GM19468 (cell line): ENCODE measurements at regions not wholly inside any gene's neighbourhood (a gene's known extent, or its start where the extent isn't known, plus 50 kb on each side); places are given as distances from the start of the nearest gene placed in this dataset.
"Not testable (repeated sequence)": the region's sequence is repeated elsewhere in the genome, so short reads cannot be mapped to it uniquely, and the experiment has no call there.

ENCODE experiments used
- ATAC-seq: cut with Tn5 transposase; IDR thresholded peaks from one replicate; pipeline ENCODE4 v1.9.1; 2021; ENCODE audit warnings: mild to moderate bottlenecking, moderate library complexity, moderate number of reproducible peaks; ENCODE audit not compliant: unreplicated experiment; ENCODE audit errors: extremely low read depth

DNA sequence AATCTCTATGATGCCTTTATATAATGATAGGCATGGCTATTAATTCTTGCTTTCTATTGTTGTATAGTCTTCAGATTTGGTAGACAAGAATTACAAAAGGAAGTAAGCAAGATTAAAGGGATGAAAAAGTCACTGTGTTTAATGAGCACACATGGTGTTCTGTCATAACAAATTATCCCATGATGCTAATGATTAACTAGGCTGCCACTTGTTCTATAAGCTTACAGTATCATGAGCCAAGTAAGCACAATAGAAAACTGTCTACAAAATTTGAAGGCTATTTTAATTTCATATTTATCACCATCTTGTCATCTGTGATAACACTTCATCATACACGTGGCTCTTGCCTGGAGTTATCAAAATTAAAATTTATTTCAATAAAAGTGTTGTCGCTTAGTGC lies 466.7 kb downstream of the GASK1B start:
- ATAC-seq, result no peak

DNA sequence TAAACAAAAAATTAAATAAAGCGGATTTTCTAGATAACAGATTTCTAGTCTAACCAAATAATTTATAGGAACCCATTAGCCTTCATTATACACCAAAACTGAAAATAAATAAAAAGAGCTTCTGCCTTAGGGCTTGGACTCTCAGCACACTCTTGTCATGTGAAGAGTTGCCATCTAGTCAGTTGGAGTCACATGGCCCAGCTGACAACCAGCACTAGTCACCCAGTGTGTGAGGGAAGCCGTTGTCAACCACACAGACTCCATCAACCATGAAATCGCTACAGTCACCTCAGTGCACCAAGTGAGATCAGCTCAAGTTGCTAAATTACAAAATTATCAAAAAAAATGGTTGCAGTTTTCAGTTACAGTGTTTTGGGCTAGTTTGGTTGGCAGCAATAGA lies 470.0 kb downstream of the GASK1B start:
- ATAC-seq, result no peak

DNA sequence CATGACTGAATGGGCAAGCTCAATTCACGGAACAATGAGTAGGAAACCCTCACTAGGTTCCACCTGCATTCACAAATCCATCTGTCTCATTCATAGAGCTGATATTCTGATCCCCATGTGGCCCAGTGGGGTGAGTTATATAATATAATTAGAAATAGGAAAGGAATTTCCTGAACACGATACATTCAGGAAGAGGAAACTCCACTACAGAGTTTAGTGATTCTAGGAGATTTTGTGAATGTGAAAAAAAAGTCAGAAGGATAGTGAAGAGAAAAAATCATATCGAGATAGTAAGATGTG lies 471.2 kb downstream of the GASK1B start:
- no peak for ATAC-seq

DNA sequence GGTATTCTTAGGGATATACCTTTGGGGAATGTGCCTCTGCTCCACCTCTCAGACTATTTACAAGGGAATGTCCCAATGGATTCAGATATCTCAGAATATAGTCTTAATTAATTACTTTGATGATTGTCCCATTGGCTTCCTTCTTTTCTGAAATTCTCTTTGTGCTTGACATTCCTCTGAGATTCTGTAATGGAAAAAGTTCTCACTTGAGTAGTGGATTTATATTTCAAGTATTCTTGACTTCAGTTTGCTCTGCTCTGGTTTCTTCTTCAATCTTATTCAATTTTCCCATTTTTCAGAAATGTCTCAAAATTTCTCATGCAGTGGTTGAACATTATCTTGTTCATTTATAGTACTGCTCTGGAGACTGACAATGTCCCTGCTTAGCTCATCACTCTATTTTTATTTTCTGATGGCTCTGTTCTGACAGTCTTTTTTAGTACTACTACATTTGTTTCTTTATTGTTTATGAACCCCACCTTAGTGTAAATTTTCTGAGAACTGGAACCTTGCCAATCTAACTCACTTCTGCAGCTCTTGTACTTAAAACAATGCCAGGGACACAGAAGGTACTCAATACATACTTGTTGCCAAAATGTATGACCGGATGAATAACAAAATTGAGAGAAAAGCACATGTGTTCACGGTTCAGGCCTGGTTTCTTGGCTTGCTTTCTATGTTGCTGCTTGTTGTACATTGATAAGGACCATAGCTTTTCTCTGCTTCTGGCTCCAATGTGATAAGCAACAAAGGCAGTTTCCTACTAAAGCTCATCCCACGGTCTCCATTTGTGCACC lies 471.7 kb downstream of the GASK1B start:
- ATAC-seq, result no peak

DNA sequence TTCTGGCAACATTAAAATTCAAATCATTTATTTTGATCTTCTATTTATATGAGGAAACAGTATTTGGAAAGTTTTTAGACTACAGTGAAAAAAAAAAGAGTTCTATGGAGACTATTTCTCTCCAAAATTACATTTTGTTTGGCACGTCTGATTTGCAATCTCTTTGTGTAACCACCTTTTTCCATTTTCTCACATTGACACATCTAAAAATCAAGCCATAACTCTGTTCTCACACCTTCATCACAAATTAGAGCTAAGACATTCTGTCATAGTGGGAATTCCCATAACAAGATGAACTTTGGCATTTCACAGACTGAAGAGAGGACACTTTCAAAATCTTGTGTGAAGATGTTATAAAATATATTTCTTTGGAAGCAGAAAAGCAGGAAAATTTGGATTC lies 468.9 kb downstream of the GRIA2 start:
- no peak for ATAC-seq

DNA sequence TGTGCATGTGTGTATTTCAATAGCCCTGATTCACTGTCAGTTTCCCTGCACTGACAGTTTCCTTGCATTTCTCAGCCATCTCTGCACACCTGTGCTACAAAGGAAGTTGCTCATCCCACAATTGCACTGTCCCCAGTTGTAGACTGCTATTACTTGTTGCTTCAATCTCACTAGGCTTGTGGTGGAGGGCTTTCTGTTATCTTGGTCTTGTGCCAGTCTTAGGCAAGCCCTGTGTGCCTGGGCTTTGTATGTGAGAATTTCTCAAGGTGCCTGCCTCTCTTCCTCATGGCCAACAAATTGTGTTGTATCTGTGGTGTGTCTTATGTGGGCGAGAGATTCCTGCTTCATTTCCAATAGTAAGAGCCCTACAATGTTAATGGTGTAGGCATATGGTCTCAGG lies 467.4 kb downstream of the GRIA2 start:
- ATAC-seq, result no peak

DNA sequence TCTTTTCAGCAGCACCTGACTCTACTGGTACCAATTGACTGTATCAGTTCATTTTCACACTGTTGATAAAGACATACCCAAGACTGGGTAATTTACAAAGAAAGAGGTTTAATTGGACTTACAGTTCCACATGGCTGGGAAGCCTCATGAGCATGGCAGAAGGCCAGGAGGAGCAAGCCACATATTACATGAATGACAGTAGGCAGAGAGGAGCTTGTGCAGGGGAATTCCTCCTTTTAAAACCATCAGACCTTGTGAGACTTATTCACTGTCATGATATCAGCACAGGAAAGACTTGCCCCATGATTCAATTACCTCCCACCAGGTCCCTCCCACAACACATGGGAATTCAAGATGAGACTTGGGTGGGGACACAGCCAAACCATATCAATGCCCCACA lies 458.8 kb downstream of the GRIA2 start:
- ATAC-seq, result not testable (repeated sequence)

DNA sequence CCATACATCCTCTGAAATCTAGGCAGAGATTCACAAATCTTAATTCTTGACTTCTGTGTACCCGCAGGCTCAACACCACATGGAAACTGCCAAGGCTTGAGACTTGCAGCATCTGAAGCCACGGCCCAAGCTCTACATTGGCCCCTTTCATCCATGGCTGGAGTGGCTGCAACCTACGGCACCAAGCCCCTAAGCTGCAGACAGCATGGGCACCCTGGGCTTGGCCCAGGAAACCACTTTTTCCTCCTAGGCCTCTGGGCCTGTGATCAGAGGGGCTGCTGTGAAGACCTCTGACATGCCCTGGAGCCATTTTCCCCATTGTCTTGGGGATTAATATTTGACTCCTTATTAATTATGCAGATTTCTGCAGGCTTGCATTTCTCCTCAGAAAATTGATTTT lies 457.9 kb downstream of the GRIA2 start:
- no peak for ATAC-seq

DNA sequence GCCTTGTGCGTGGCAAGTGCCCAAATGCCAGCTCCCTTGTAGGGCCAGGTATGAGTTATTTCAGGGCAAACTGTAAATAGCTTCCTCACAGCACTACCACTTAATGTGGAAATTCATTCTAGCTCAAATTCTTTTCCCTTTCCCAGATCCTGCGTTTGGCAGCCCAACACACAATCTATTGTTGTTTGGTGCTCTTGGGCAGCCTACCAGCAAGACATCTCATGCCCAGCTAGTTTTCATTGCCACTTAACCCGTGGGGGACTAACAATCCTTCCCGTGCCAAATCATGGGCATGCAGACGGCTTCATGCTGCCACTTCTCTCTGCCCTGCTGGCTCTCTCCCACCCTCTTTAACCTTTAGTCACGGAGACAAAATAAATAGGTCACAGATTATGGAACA lies 454.2 kb downstream of the GRIA2 start:
- no peak for ATAC-seq

DNA sequence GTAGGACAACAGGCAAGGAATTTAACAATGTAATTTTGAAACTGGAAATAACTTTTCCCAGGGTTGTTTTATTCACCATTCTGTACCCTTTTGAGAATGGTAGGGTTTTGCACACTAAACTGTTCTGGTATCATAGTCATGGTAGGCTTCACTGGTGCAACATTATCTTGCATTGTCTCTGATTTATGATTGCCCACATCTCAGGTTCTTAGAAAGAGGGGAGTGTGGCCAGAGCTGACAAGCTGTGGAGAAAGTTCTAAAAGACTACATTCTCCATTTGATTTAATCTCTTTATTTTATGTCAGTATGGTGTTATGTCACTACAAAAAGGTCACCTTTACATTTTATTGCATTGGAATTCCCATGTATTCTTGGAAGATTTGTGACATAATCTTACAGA lies 447.3 kb downstream of the GRIA2 start:
- no peak for ATAC-seq

DNA sequence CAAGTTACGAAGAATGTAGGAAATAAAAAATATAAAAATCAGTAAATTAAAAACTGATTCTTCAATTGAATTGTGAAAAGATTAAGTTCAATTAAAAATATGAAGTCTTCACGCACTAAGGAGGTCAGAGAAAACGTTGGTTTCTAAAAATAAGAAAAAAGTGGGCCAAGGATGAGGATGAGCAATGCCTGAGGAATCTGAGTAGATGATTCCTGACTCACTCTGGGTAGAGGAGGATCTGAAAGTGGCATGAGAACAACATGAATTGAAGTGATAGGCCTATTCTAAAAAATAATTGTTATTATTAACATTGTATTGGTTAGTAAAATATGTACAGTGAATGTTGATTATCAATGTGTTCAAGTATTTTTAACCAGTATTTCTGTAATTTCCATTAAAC lies 444.2 kb downstream of the GRIA2 start:
- ATAC-seq, result no peak

DNA sequence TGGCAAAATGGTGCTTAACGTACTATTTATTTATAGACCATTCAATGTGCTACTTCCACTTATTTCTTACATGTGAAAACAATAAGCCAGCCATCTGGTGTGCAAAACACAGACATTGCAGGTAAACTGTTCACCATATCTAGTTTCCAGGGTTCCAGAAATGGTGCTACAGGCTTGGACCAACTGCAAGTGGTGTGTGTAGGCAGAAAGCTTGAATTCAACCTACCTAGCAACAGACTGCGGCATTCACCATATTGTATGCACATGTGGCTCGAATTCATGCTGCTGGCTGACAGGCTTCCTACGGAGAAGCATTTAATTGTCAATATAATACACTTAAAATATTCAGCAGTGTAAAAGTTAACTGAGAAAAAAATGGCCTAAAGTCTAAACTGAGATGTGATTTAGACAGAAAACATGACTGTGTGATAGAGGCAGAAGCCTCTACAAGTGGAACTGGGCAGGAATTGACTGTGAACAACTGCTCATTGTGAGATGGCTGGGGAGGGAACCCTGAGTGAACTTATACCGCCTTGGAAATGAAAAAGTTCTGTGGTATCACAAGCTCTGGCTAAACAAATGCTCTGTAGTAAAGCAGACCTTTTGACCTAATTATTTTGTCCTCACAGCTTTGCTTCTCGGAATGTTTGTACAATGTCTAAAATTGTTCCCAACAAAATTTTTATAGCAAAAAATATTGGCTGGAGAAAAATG lies 434.7 kb downstream of the GRIA2 start:
- ATAC-seq, result no peak

DNA sequence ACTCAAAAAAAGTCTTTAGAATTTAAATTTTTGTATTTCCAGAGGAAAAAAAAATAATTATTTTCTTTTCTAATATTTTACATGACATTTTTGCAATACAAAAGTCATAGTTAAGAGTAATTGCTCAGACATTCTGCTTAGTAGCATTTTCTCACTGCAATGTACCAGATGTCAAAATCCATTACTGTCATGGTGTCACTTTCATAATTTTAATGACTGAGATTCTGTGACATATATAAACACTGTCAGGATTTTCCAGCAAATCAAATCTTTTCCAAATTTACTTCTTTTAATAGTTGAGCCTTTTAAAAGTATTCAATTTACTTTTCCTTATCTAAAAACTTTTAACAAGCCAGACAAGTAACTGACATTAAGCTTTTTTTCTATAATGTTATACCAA lies 422.7 kb downstream of the GRIA2 start:
- ATAC-seq, result no peak

DNA sequence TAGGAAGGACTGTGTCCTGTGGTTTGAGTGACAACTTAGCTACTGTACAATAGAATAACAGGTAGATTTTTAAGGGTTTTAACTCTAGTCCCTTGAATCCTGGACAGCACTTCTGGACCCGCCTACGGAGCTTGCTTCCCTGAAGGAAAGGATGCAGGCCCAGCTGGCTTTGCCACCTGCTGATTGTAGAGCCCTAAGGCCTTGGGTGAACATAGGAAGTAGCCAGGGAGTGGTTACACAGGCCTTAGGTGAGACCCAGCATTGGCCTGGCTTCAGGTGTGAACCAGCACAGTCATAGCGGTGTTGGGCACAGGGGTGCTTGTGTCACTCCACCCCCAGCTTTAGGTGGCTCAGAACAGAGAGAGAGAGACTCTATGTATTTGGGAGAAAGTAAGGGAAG lies 413.5 kb downstream of the GRIA2 start:
- ATAC-seq, result no peak

DNA sequence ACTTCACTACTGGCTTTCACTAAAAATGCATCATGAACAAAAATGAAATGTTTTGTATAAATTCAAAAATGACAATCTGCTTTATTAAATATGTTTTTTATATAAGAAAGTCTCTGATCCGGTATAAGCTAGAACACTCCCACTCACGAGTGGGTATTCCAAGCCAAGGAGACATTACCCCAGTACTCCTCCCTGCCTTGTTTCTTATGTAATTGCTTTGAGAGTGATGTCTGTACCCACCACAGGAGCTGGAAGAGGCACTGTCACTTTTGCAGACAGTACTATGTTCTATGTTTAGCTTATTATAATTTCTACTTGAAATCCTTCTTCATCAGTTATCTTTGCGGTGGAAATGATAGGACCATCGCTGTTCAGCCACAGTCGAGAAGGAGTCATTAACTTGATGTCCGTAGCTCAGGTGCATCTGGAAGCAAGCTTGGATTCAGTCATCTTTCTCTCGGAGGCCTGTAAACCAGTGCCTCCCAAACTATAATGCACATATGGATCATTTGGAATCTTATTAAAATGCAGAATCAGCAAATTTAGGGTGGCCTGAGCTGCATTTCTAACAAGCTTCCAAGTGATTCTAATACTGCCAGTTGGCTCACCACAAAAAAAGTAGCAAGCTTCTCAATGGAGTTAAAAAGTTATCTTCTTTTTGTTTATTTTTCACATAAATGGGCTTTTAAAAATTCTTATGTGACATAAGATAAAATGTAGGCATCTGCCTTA lies 396.4 kb downstream of the GRIA2 start:
- no peak for ATAC-seq

DNA sequence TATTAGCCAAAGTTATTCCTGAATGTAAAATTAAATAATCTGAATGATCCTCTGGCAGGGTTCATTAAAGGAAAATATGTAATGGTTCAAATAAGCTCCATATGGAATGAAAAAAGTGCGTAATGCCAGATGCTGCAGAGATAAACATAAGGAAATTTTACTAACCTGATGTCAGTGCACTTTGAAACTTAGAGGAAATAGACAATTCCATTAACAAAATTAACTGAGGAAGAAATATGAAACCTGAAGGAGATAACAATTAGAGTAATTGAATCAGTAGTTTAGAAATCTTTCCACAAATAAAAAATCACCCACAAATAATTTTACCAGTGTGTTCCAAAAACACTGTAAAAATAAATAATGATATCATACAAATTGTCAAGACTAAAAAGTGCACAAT lies 387.5 kb downstream of the GRIA2 start:
- ATAC-seq, result no peak

DNA sequence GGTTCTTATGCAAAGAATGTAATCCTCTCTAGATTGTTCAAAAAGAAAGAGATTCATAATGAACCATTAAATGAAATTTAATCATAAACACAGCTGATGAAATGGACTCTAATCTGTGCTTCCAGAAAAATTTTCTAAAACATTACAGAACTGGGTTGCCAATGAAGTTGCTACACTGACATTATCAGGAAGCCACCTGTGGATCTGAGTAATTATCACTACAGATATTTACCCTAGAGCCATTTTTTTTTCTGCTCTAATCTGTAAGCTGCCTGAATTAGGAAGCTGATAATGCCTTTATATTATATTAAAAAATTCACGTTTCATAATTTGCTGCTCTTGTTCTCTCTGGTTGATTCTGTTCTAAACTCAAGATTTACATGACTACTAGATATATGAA lies 380.1 kb downstream of the GRIA2 start:
- ATAC-seq, result no peak

DNA sequence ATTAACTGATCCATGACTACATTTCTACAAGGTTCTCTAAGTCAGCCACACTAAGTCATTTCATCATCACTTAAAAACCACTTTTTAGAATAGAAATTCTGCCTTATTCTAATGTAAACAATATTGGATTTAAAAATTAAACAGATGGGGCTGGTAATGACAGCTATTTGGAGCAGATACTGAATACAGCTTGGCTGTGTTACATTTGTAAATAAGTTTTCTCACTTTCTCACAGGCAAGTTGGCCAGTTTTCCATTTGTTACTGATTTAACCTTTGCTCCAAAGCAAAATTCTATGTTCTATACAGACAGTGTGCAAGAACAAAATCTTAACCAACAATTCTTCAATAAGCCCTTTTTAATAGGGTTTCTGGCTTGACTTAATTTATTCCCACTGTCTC lies 370.7 kb downstream of the GRIA2 start:
- ATAC-seq, result no peak

DNA sequence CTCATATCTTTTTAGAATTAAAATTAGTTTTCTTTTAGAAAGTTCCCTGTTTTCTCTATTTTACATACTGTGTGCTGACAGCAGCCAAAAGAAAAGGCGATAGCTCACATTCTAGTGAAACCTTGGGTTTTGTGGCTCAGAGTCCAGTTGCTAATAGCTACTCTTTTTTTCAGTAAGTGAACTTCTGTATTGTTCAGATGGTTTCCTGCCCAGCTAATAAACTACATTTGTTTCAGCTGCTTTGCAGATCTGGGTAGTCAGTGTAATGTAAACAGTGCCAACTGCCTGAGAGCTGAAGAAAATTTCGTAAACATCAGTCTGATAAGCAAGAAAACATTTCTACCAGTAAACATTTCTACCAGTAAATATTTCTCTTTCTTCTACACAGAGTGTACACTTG lies 370.2 kb downstream of the GRIA2 start:
- ATAC-seq, result no peak

DNA sequence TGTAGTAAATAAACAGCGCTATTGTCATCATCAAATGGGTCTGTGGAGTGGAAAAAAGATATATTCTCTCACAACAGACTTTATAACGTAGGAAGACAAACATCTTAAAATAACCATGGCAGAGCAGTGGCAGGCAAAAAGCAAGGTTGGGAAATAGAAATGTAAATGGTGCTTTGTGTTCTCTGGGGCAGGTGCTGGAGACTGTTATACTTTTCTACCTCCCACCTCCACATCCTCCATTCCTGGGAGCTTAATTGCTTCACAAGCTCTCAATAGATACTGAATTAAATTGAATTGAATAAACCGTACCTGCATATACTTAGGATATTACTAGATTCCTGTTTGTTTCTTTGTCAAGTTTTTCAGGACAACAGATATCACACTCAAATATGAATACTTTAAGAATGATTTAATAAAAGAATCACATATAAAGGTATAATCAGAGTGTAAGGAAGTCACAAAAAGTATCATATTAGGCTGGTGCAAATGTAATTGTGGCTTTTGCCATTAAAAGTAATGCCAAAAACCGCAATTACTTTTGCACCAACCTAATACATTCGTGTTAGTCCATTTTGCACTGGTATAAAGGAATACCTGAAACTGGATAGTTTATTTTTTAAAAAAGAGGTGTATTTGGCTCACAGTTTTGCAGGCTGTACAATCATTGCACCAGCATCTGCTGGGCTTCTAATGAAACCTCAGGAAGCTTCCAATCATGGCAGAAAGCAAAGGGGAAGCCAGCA lies 367.3 kb downstream of the GRIA2 start:
- ATAC-seq, result no peak

DNA sequence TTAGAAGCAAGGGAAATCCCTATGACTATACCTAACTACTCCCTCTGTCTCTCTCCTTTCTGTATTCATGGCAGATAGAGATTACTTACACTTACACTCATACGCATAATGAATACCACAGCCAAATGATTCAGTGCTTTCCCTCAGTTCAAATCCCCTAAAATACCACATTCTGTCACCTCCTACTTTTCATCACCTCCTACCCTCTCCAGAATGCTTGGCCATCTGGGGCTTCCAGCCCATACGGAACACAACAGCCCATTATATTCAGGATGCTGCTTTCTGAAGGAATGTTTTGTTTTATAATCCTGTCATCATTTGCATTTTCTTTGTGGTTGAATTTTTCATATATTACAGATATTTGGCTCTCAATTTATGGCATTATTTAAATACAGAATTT lies 361.6 kb downstream of the GRIA2 start:
- no peak for ATAC-seq
